NT2/D1 (cell line): ENCODE measurements at regions not wholly inside any gene's neighbourhood (a gene's known extent, or its start where the extent isn't known, plus 50 kb on each side); places are given as distances from the start of the nearest gene placed in this dataset.

Experiments used
- YY1 ChIP-seq: IDR thresholded peaks from 2 replicates; pipeline ENCODE4 v1.6.1; 2011; ENCODE audit not compliant: insufficient read length, insufficient read depth
- ZNF274 ChIP-seq: IDR thresholded peaks from 2 replicates; pipeline ENCODE4 v1.6.1; 2011; ENCODE audit warnings: mild to moderate bottlenecking, low read depth, low read length

DNA sequence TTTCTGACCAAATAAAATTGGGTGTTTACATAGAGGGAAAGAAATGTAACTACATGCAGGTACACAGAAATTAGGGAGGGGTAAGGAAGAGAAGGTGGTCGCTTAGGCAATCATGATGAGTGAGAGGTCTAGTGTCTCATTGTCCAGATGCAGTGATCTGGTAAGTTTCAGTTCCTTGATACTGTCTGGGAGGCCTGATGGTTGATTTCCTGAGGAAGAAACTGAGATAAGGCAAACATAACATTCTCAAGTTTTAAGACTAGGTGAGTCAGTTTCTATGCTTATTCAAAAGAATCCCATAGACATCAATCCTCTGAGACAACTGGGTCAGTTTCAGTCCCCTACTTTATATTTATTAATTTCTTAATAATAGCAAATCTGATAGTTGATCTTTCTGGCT, 843.3 kb upstream of the CDH10 start:
- TF ChIP-seq YY1 (no peak), ZNF274 (no peak)
